OCI-LY7 (cell line): ENCODE measurements at regions not wholly inside any gene's neighbourhood (a gene's known extent, or its start where the extent isn't known, plus 50 kb on each side); places are given as distances from the start of the nearest gene placed in this dataset.

ENCODE experiments used
- BruUV-seq: library from RNA; stranded (reverse); fragments of 400-500 nt; replicated peaks from 2 replicates; lab custom pipeline; 2021; lab: Mats Ljungman, UMichigan
- CTCF ChIA-PET: fragments of 300-600 bp; sonication (Branson Sonifier 250); formaldehyde crosslinking; loops from one replicate; lab custom pipeline; 2022; ENCODE audit warnings: antibody characterized with exemption; ENCODE audit not compliant: unreplicated experiment; lab: Charles Lee
- POLR2A ChIA-PET: fragments of 300-600 bp; sonication (Branson Sonifier 250); formaldehyde crosslinking; loops from one replicate; lab custom pipeline; 2022; ENCODE audit warnings: antibody characterized with exemption; lab: Charles Lee
- DNase-seq: peaks from one replicate; pipeline ENCODE4 v3.0.0-alpha.2; 2015; ENCODE audit warnings: low spot score
- H2AFZ ChIP-seq: fragments of 200-600 bp; sonication (generic), shearing (Covaris generic); 2 replicates; pipeline ENCODE4 v1.6.1; 2014; ENCODE audit warnings: mild to moderate bottlenecking, antibody characterized with exemption, low read length, moderate library complexity
- H3K27ac ChIP-seq: fragments of 200-600 bp; sonication (generic); 2 replicates; pipeline ENCODE4 v1.5.1; 2014; ENCODE audit warnings: mixed run types, low read depth, mild to moderate bottlenecking, moderate library complexity, low read length, inconsistent platforms; ENCODE audit not compliant: poor library complexity, severe bottlenecking
- H3K36me3 ChIP-seq: fragments of 200-600 bp; sonication (generic); 2 replicates; pipeline ENCODE4 v1.6.1; 2014; ENCODE audit warnings: mild to moderate bottlenecking, antibody characterized with exemption, low read length, moderate library complexity, mixed read lengths; ENCODE audit not compliant: insufficient read depth
- H3K4me1 ChIP-seq: fragments of 200-600 bp; sonication (generic); 2 replicates; pipeline ENCODE4 v1.5.1; 2014; ENCODE audit warnings: mild to moderate bottlenecking, low read length; ENCODE audit not compliant: insufficient read depth, poor library complexity, severe bottlenecking
- H3K4me2 ChIP-seq: fragments of 200-600 bp; sonication (generic); 2 replicates; pipeline ENCODE4 v1.6.1; 2014; ENCODE audit warnings: mild to moderate bottlenecking, low read length
- H3K4me3 ChIP-seq: fragments of 200-600 bp; sonication (generic); 2 replicates; pipeline ENCODE4 v1.5.1; 2014; ENCODE audit warnings: mild to moderate bottlenecking, low read depth, low read length; ENCODE audit not compliant: poor library complexity, severe bottlenecking
- H3K79me2 ChIP-seq: fragments of 200-600 bp; sonication (generic); 2 replicates; pipeline ENCODE4 v1.6.1; 2016; ENCODE audit warnings: low read depth, mild to moderate bottlenecking, low read length, moderate library complexity, mixed read lengths; ENCODE audit not compliant: insufficient read depth
- H3K9me2 ChIP-seq: fragments of 200-600 bp; sonication (generic); 2 replicates; pipeline ENCODE4 v1.6.1; 2016; ENCODE audit warnings: mild to moderate bottlenecking, low read length, mixed read lengths; ENCODE audit not compliant: insufficient read depth
- H3K9me3 ChIP-seq: fragments of 200-600 bp; sonication (generic); 2 replicates; pipeline ENCODE4 v1.6.1; 2014; ENCODE audit warnings: mild to moderate bottlenecking, mixed run types, low read length, mixed read lengths
- H4K20me1 ChIP-seq: fragments of 200-600 bp; sonication (generic); 2 replicates; pipeline ENCODE4 v1.6.1; 2014; ENCODE audit warnings: mild to moderate bottlenecking, antibody characterized with exemption, low read length, moderate library complexity, mixed read lengths; ENCODE audit not compliant: insufficient read depth
- CTCF ChIP-seq: fragments of 200-600 bp; sonication (generic); conservative IDR thresholded peaks from 2 replicates; pipeline ENCODE4 v1.5.1; 2014; ENCODE audit warnings: mild to moderate bottlenecking, antibody characterized with exemption, low read length, moderate library complexity, mixed read lengths
- EZH2phosphoT487 ChIP-seq: fragments of 200-600 bp; sonication (generic); IDR thresholded peaks from 2 replicates; pipeline ENCODE4 v1.6.1; 2018; ENCODE audit warnings: low read depth, borderline replicate concordance, mild to moderate bottlenecking, mixed run types, antibody characterized with exemption, low read length, moderate library complexity, mixed read lengths
- intact Hi-C: fragments of 100-400 bp; cut with micrococcal nuclease; formaldehyde crosslinking; loops from one replicate; pipeline ENCODE4 v1.10.0; 2022; ENCODE audit not compliant: unreplicated experiment

DNA sequence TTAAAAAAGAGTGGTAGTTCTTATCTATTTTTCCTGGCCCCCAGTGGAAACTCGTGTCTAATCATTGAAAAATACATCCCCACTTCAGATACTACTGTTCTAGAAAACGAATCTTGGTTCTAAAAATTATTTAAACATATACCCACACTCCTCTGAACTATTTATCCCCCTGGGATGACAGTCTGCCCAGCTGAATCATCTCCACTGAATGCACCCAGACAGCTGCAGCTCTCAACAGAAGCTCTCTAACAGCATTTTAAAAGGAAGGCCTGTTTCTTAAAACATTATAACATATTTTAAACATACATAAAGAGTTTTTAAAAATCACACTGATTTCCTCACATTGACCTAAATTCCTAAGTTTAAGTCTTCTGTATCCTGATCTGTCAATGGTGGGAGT, 544.6 kb upstream of the PHF14 start:
- no peaks in the 10 kb centered on the region for H3K79me2 ChIP-seq
- ChIA-PET POLR2A (no interaction called here), CTCF (no interaction called here)
- no peak overlapping the region for H3K27ac ChIP-seq
- H3K4me2 ChIP-seq, result no peak overlapping the region
- H3K9me2 ChIP-seq, result no peaks in the 10 kb centered on the region
- no peak for DNase-seq
- no peaks in the 10 kb centered on the region for H4K20me1 ChIP-seq
- H2AFZ ChIP-seq, result no peak overlapping the region
- H3K4me3 ChIP-seq, result no peak overlapping the region
- no peaks in the 10 kb centered on the region for H3K4me1 ChIP-seq
- TF ChIP-seq CTCF, result no peak
- TF ChIP-seq EZH2phosphoT487, result no peak
- no TSS peak for BruUV-seq
- intact Hi-C loops, result no loop called here
- H3K9me3 ChIP-seq, result no peaks in the 10 kb centered on the region
- H3K36me3 ChIP-seq, result no peaks in the 10 kb centered on the region

- no peaks in the 10 kb centered on the region for H3K36me3 ChIP-seq
- H3K4me3 ChIP-seq, result no peak overlapping the region
- H3K9me2 ChIP-seq, result no peaks in the 10 kb centered on the region
- H3K4me1 ChIP-seq, result no peaks in the 10 kb centered on the region
- H3K9me3 ChIP-seq, result no peaks in the 10 kb centered on the region
- TF ChIP-seq EZH2phosphoT487, result no peak
- TF ChIP-seq CTCF, result no peak
- no peak for DNase-seq
- no peak overlapping the region for H3K4me2 ChIP-seq
- CTCF ChIA-PET, result no interaction called here
- H2AFZ ChIP-seq, result no peak overlapping the region
- no peak overlapping the region for H3K27ac ChIP-seq
- no peaks in the 10 kb centered on the region for H4K20me1 ChIP-seq
- no TSS peak for BruUV-seq
- intact Hi-C loops, result no loop called here
- POLR2A ChIA-PET, result no interaction called here
- no peaks in the 10 kb centered on the region for H3K79me2 ChIP-seq
Measured at GRCh38 chr7:10429511-10429910, 544.2 kb upstream of the PHF14 start.

- Histone ChIP-seq H3K9me2 (no peaks in the 10 kb centered on the region), H3K4me1 (no peaks in the 10 kb centered on the region), H3K27ac (no peak overlapping the region), H3K36me3 (no peaks in the 10 kb centered on the region), H3K4me3 (no peak overlapping the region), H3K9me3 (no peaks in the 10 kb centered on the region), H3K4me2 (no peak overlapping the region), H3K79me2 (no peaks in the 10 kb centered on the region), H4K20me1 (no peaks in the 10 kb centered on the region), H2AFZ (no peak overlapping the region)
- intact Hi-C loops, result no loop called here
- ChIA-PET POLR2A (no interaction called here), CTCF (no interaction called here)
- no TSS peak for BruUV-seq
- TF ChIP-seq CTCF, result no peak
- no peak for TF ChIP-seq EZH2phosphoT487
- no peak for DNase-seq
Measured at GRCh38 chr7:10436302-10436701, 537.4 kb upstream of the PHF14 start.
